Tibial nerve (tissue), 4 donors: ENCODE measurements at regions not wholly inside any gene's neighbourhood (a gene's known extent, or its start where the extent isn't known, plus 50 kb on each side); places are given as distances from the start of the nearest gene placed in this dataset.

ENCODE experiments used
- DNase-seq, 2 donors: peaks; one replicate each; pipeline ENCODE4 v3.0.0-alpha.2; 2019; ENCODE audit warnings: low spot score in 2 of 2
- H3K27ac ChIP-seq, 4 donors: fragments of 200-600 bp; sonication (generic) in 3 of 4; one replicate each; pipeline ENCODE4 v1.5.1; 2017 to 2019; ENCODE audit warnings: mild to moderate bottlenecking in 1 of 4
- H3K27me3 ChIP-seq, 2 donors: fragments of 200-600 bp; sonication (generic) in 1 of 2; one replicate each; pipeline versions ENCODE4 v1.5.1 to v1.6.0; 2017 to 2019
- H3K36me3 ChIP-seq, 3 donors: fragments of 200-600 bp; sonication (generic); one replicate each; pipeline ENCODE4 v1.5.1; 2018 to 2019
- H3K4me1 ChIP-seq, 4 donors: fragments of 200-600 bp; sonication (generic) in 3 of 4; one replicate each; pipeline ENCODE4 v1.5.1; 2017 to 2019
- H3K4me3 ChIP-seq, 4 donors: fragments of 200-600 bp; sonication (generic) in 3 of 4; one replicate each; pipeline ENCODE4 v1.5.1; 2017 to 2019; ENCODE audit warnings: mild to moderate bottlenecking in 1 of 4, moderate library complexity in 1 of 4
- H3K9me3 ChIP-seq, 4 donors: fragments of 200-600 bp; sonication (generic) in 3 of 4; one replicate each; pipeline ENCODE4 v1.5.1; 2017 to 2019
- CTCF ChIP-seq, 5 experiments: fragments of 200-600 bp in 3 of 5; fragments of 450-650 bp in 2 of 5; sonication (generic) in 3 of 5; IDR thresholded peaks; one replicate each; pipeline ENCODE4 v1.5.1; 2016 to 2019; ENCODE audit warnings: antibody characterized with exemption in 5 of 5, mild to moderate bottlenecking in 3 of 5, moderate library complexity in 2 of 5
- EP300 ChIP-seq, 2 donors: sonication (generic); formaldehyde crosslinking; IDR thresholded peaks; one replicate each; pipeline ENCODE4 v1.6.1; 2017; ENCODE audit warnings: antibody characterized with exemption in 2 of 2, mild to moderate bottlenecking in 1 of 2
- POLR2A ChIP-seq, 2 donors: fragments of 450-650 bp; IDR thresholded peaks; one replicate each; pipeline ENCODE4 v1.6.1; 2017; ENCODE audit warnings: antibody characterized with exemption in 2 of 2, mild to moderate bottlenecking in 2 of 2, moderate library complexity in 2 of 2
- WGBS, 2 donors: methylation state at CpG; one replicate each; pipeline ENCODE4 v1.1.5; 2018; 5-methylcytosine and 5-hydroxymethylcytosine counted together

GRCh38 chr9:89935801-89936200, 331.0 kb downstream of the GADD45G start:
- Histone ChIP-seq H3K27ac (peak overlapping the region in 1 of 4 donors; percentile 0), H3K4me3 (no peak overlapping the region), H3K27me3 (no peaks in the 10 kb centered on the region), H3K36me3 (no peaks in the 10 kb centered on the region), H3K9me3 (no peaks in the 10 kb centered on the region), H3K4me1 (peaks cover 0 to 14% (median 4%) of the 10 kb centered on the region in 4 donors)
- DNase-seq: no peak
- 49 to 75% methylated on average over 4 of the region's 4 CpGs for WGBS, 2 donors
- no peak for TF ChIP-seq CTCF (IDR thresholded peaks at IDR 0.05)

- Histone ChIP-seq H3K4me3 (no peak overlapping the region), H3K9me3 (no peaks in the 10 kb centered on the region), H3K27ac (no peak overlapping the region), H3K4me1 (peaks cover 0 to 14% (median 4%) of the 10 kb centered on the region in 4 donors), H3K36me3 (no peaks in the 10 kb centered on the region), H3K27me3 (no peaks in the 10 kb centered on the region)
- 93% methylated on average over 2 of the region's 2 CpGs for WGBS, 2 donors
- DNase-seq: no peak
- TF ChIP-seq EP300 (IDR thresholded peaks at IDR 0.05): no peak
- no peak for TF ChIP-seq CTCF (IDR thresholded peaks at IDR 0.05)
- TF ChIP-seq POLR2A (IDR thresholded peaks at IDR 0.05): no peak
These were observed 332.2 kb downstream of the GADD45G start for GRCh38 chr9:89937051-89937450.

- no peak overlapping the region for H3K4me3 ChIP-seq
- H3K27ac ChIP-seq: no peak overlapping the region
- H3K27me3 ChIP-seq: no peaks in the 10 kb centered on the region
- peaks cover 0 to 14% (median 4%) of the 10 kb centered on the region in 4 donors for H3K4me1 ChIP-seq
- WGBS, 2 donors: 60 to 63% methylated on average over 6 of the region's 6 CpGs
- H3K9me3 ChIP-seq: no peaks in the 10 kb centered on the region
- no peak for DNase-seq
- TF ChIP-seq EP300 (IDR thresholded peaks at IDR 0.05): no peak
- no peak for TF ChIP-seq POLR2A (IDR thresholded peaks at IDR 0.05)
- no peak for TF ChIP-seq CTCF (IDR thresholded peaks at IDR 0.05)
- H3K36me3 ChIP-seq: no peaks in the 10 kb centered on the region
These were observed 334.4 kb downstream of the GADD45G start for GRCh38 chr9:89939181-89939580.

- no peak overlapping the region for H3K27ac ChIP-seq
- no peaks in the 10 kb centered on the region for H3K9me3 ChIP-seq
- WGBS, 2 donors: 88 to 94% methylated on average over 14 of the region's 14 CpGs
- no peak for DNase-seq
- no peaks in the 10 kb centered on the region for H3K36me3 ChIP-seq
- H3K4me3 ChIP-seq: no peak overlapping the region
- H3K27me3 ChIP-seq: no peaks in the 10 kb centered on the region
- peaks cover 0 to 14% (median 4%) of the 10 kb centered on the region in 4 donors for H3K4me1 ChIP-seq
- TF ChIP-seq CTCF (IDR thresholded peaks at IDR 0.05): no peak
- TF ChIP-seq POLR2A (IDR thresholded peaks at IDR 0.05): no peak
- no peak for TF ChIP-seq EP300 (IDR thresholded peaks at IDR 0.05)
These were observed 334.9 kb downstream of the GADD45G start for GRCh38 chr9:89939626-89940292.

GRCh38 chr9:89940625-89941024, 335.8 kb downstream of the GADD45G start:
- TF ChIP-seq CTCF (IDR thresholded peaks at IDR 0.05) (no peak), EP300 (IDR thresholded peaks at IDR 0.05) (no peak), POLR2A (IDR thresholded peaks at IDR 0.05) (no peak)
- no peaks in the 10 kb centered on the region for H3K9me3 ChIP-seq
- no peaks in the 10 kb centered on the region for H3K36me3 ChIP-seq
- peaks cover 0 to 8% (median 3%) of the 10 kb centered on the region in 4 donors for H3K4me1 ChIP-seq
- H3K27ac ChIP-seq: no peak overlapping the region
- WGBS, 2 donors: 91 to 95% methylated on average over 5 of the region's 5 CpGs
- no peak overlapping the region for H3K4me3 ChIP-seq
- no peaks in the 10 kb centered on the region for H3K27me3 ChIP-seq
- DNase-seq: no peak
